Left lung (tissue), 4 donors: ENCODE measurements at regions not wholly inside any gene's neighbourhood (a gene's known extent, or its start where the extent isn't known, plus 50 kb on each side); places are given as distances from the start of the nearest gene placed in this dataset.

Experiments
- ATAC-seq: fragments of 200-7000 bp; cut with Tn5 transposase; one replicate; pipeline ENCODE4 v1.9.1; 2020; ENCODE audit warnings: moderate library complexity
- DNase-seq, 4 donors: peaks; one replicate each; pipeline ENCODE4 v3.0.0-alpha.2; 2013 to 2020
- H3K27ac ChIP-seq, 2 donors: fragments of 200-600 bp; sonication (generic) in 1 of 2; one replicate each; pipeline versions ENCODE4 v1.5.0 to v1.8.0; 2020 to 2021
- H3K27me3 ChIP-seq, 2 donors: fragments of 200-600 bp; sonication (generic) in 1 of 2; one replicate each; pipeline versions ENCODE4 v1.5.0 to v1.8.0; 2020 to 2021
- H3K36me3 ChIP-seq, 2 donors: fragments of 200-600 bp; sonication (generic) in 1 of 2; one replicate each; pipeline versions ENCODE4 v1.5.0 to v1.8.0; 2020 to 2021
- H3K4me1 ChIP-seq, 2 donors: fragments of 200-600 bp; one replicate each; pipeline ENCODE4 v1.8.0; 2021
- H3K4me3 ChIP-seq, 2 donors: fragments of 200-600 bp; sonication (generic) in 1 of 2; one replicate each; pipeline versions ENCODE4 v1.5.0 to v1.8.0; 2020 to 2021; ENCODE audit warnings: mild to moderate bottlenecking in 1 of 2
- H3K9me3 ChIP-seq, 2 donors: fragments of 200-600 bp; sonication (generic) in 1 of 2; one replicate each; pipeline versions ENCODE4 v1.5.0 to v1.8.0; 2020 to 2021
- intact Hi-C, 2 donors: fragments of 100-400 bp; cut with DNase I; formaldehyde crosslinking; loops; one replicate each; pipeline versions ENCODE4 v1.11.2 to v1.14.2; 2022
- TF ChIP-seq, protein P1 (sequence below), 2 donors: fragments of 200-600 bp; sonication (generic) in 1 of 2; IDR thresholded peaks; one replicate each; pipeline versions ENCODE4 v1.5.0 to v1.8.0; 2021; ENCODE audit warnings: antibody characterized with exemption in 2 of 2
- donor health status: DM: no; HTN: yes; CAD: no.
- donor health status: DM: no; HTN: no; CAD: no.

GRCh38 chr17:72369366-72369765 lies 248.5 kb downstream of the SOX9 start:
- Histone ChIP-seq H3K9me3 (no peaks in the 10 kb centered on the region), H3K36me3 (no peaks in the 10 kb centered on the region), H3K4me1 (no peaks in the 10 kb centered on the region), H3K27me3 (peaks cover 0 to 1% of the 10 kb centered on the region in 2 donors), H3K27ac (no peak overlapping the region), H3K4me3 (no peak overlapping the region)
- no peak for ATAC-seq
- TF ChIP-seq, protein P1, sequence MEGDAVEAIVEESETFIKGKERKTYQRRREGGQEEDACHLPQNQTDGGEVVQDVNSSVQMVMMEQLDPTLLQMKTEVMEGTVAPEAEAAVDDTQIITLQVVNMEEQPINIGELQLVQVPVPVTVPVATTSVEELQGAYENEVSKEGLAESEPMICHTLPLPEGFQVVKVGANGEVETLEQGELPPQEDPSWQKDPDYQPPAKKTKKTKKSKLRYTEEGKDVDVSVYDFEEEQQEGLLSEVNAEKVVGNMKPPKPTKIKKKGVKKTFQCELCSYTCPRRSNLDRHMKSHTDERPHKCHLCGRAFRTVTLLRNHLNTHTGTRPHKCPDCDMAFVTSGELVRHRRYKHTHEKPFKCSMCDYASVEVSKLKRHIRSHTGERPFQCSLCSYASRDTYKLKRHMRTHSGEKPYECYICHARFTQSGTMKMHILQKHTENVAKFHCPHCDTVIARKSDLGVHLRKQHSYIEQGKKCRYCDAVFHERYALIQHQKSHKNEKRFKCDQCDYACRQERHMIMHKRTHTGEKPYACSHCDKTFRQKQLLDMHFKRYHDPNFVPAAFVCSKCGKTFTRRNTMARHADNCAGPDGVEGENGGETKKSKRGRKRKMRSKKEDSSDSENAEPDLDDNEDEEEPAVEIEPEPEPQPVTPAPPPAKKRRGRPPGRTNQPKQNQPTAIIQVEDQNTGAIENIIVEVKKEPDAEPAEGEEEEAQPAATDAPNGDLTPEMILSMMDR (IDR thresholded peaks at IDR 0.05), result no peak
- no peak for DNase-seq
- intact Hi-C loops, result no loop called here

- intact Hi-C loops, result no loop called here
- DNase-seq, result no peak
- H3K27me3 ChIP-seq, result no peaks in the 10 kb centered on the region
- no peak overlapping the region for H3K4me3 ChIP-seq
- H3K9me3 ChIP-seq, result no peaks in the 10 kb centered on the region
- peak; percentile 86 for ATAC-seq
- H3K27ac ChIP-seq, result no peak overlapping the region
- no peaks in the 10 kb centered on the region for H3K36me3 ChIP-seq
- TF ChIP-seq, protein P1 (IDR thresholded peaks at IDR 0.05), result no peak
- H3K4me1 ChIP-seq, result no peaks in the 10 kb centered on the region
Measured at GRCh38 chr17:72370819-72371218, 250.0 kb downstream of the SOX9 start.

DNA sequence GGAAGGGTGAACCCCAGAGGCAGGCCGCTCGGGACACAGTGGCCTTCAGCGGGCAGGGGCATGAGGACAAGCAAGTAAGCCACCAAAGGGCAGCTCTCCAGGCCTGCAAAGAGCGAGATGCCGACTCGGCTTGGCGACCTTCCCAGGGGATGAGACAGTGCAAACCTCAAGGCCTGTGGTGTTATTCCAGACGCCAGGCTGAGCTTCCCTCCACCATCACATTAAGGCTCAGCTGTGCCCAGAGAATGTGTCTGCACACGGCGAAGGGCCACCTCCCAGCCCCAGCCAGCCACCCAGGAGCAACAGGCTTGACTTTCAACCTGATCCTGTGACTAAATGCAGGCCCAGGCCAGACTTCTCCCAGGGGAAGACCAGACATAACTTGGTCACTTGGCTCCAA lies 251.4 kb downstream of the SOX9 start:
- H3K9me3 ChIP-seq, result no peaks in the 10 kb centered on the region
- no peak overlapping the region for H3K27ac ChIP-seq
- no peak overlapping the region for H3K4me3 ChIP-seq
- intact Hi-C loops, result no loop called here
- H3K36me3 ChIP-seq, result no peaks in the 10 kb centered on the region
- ATAC-seq (no peak), DNase-seq (no peak)
- no peaks in the 10 kb centered on the region for H3K27me3 ChIP-seq
- TF ChIP-seq, protein P1 (IDR thresholded peaks at IDR 0.05), result no peak
- H3K4me1 ChIP-seq, result no peaks in the 10 kb centered on the region

GRCh38 chr17:72373910-72374741 lies 253.3 kb downstream of the SOX9 start:
- H3K27me3 ChIP-seq, result no peaks in the 10 kb centered on the region
- ATAC-seq (no peak), DNase-seq (no peak)
- no peak overlapping the region for H3K27ac ChIP-seq
- H3K9me3 ChIP-seq, result no peaks in the 10 kb centered on the region
- intact Hi-C loops, result no loop called here
- TF ChIP-seq, protein P1 (IDR thresholded peaks at IDR 0.05), result no peak
- no peaks in the 10 kb centered on the region for H3K36me3 ChIP-seq
- no peak overlapping the region for H3K4me3 ChIP-seq
- no peaks in the 10 kb centered on the region for H3K4me1 ChIP-seq

- DNase-seq (no peak), ATAC-seq (no peak)
- Histone ChIP-seq H3K27me3 (no peaks in the 10 kb centered on the region), H3K36me3 (no peaks in the 10 kb centered on the region), H3K9me3 (no peaks in the 10 kb centered on the region), H3K27ac (no peak overlapping the region), H3K4me1 (no peaks in the 10 kb centered on the region), H3K4me3 (no peak overlapping the region)
- TF ChIP-seq, protein P1 (IDR thresholded peaks at IDR 0.05), result no peak
- intact Hi-C loops, result no loop called here
Measured at GRCh38 chr17:72376526-72377345, 255.9 kb downstream of the SOX9 start.
